ENCODE measurements at regions not wholly inside any gene's neighbourhood (a gene's known extent, or its start where the extent isn't known, plus 50 kb on each side); places are given as distances from the start of the nearest gene placed in this dataset.

DNA sequence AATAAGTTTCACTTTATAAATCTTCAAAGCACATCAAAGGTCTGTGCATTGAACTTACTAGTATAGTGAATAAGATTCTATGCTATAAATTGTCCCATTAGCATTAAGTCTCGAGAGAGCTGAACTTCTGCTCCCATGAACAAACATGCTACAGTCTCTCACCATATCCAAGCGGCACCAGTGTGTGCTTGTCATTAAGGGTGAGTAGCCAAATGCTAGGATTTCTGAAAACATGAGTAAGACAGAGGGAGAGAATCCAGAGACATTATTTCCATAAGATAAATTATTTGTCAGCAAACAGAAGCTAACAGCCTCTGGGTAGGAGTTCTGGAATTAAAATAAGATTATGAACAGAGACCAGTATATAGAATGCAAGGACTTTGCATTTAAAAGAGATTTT is 2882.5 kb downstream of the PCDH9 start:
- no peak for DNase-seq

DNA sequence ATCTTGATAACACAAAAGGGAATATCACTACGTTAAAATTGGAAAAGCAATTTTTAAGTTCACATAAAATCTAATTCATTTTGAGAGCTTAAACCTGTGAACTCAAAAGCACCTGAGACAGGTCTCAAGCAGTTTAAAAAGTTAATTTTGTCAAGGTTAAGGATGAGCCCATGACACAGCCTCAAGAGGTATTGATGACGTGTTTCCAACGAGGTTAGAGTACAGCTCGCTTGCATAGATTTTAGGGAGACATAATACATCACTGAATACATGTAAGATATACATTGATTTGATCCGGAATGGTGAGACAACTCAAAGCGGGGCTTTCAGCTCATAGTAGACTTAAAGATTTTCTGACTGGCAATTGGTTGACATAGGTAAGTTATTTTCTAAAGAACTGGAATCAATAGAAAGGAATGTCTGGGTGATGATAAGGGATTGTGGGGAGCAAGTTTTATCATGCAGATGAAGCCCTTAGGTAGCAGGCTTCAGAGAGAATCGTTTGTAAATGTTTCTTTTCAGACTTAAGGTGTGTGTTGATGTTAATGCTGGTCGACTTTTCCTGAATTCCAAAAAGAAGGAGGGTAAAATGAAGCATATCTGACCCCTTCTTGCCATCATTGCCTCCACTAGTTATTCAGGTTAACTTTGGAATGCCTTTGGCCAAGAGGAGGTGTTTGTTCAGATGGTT is 2890.6 kb downstream of the PCDH9 start:
- no peak for DNase-seq

DNA sequence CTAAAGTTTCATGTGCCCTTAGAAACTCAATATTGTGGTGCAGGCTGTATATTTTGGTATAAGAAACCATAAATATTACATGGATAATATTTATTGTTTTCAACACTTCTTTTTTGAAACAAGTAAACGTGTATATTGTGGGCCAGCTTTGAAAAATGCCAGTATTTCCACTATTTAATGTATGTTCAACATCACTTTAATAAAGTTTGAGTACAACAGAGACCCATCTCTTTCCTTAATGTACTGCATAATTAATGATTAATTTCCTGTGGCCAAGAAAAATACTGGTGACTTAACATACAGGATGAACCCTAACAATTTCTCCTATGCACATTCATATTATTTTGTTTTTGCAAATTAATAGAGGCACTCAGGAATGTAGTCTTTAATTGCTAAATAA is 2891.5 kb downstream of the PCDH9 start:
- no peak for DNase-seq

DNA sequence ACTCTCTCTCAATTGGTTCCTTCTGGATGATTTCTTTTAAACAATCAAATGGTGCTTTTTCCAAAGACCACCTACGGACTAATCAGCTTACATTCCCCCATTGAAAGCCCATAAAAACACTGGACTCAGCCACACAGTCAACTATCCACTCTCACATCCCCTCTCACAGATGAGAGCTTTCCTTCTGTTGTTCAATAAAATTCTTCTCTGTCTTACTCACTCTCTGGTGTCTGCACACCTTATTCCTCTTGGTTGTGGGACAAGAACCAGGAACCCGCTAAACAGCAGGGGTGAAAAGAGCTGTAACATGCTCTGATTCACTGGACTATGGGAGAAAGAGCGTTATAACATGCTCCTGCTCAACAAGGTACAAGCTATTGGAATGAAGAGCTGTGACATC is 2896.2 kb downstream of the PCDH9 start:
- DNase-seq = no peak

DNA sequence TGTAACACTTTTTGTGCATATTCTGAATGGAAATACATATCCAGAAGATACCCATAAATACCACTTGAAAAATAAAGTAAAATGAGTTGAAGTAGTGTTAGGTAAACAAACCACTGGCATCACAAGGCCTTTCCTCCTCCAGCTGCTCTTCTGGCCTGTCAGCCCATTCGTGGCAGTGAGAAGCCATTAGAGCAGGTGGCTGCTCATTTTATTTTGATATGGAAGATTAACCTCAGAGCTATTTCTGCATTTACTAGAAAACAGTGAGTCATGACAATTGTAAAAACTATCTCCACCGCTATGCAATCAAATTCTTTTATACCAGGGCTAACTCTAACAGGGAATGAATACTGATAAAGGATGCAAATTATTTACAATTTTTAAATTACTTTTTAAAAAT is 2898.1 kb downstream of the PCDH9 start:
- no peak for DNase-seq

GRCh38 chr13:64327505-64328194 is 2902.5 kb downstream of the PCDH9 start:
- no peak for DNase-seq

DNA sequence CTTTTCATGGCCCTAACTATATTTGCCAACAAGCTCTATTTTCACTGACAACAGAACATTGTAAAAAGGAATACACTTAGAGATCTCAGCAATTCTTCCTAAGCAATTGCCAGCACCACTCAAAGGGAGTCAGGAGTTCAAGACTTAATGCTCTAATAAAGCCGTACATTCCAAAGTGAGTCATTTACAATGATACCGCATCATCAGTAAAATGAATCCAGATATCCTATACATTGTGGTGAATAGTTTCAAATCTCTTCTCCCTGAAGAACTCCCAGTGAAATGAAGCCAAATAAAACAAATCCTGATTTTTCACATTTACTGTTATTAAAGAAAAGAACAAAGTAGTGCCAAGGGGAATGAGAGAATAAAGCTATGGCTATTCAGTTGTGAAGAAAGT is 2898.7 kb upstream of the PCDH20 start:
- no peak for DNase-seq

DNA sequence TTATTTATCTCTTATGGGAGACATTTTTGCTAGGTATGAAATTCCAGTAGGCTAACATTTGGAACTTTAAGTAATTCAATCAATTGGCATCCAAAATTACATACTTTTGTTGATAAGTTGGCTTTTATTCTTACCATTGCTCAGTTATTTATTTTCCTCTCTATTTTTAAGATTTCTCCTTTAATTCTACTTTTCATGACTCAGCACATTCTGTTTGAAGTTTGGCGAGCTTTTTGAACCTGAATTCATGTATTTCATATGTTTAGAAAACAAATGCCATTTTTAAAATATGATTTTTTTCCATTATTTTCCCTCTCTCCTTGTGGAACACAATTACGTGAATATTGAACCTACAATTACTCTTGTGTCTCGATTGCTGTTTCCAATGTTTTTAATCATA is 2896.3 kb upstream of the PCDH20 start:
- DNase-seq = no peak

GRCh38 chr13:64311112-64311511 is 2895.5 kb upstream of the PCDH20 start:
- no peak for DNase-seq

DNA sequence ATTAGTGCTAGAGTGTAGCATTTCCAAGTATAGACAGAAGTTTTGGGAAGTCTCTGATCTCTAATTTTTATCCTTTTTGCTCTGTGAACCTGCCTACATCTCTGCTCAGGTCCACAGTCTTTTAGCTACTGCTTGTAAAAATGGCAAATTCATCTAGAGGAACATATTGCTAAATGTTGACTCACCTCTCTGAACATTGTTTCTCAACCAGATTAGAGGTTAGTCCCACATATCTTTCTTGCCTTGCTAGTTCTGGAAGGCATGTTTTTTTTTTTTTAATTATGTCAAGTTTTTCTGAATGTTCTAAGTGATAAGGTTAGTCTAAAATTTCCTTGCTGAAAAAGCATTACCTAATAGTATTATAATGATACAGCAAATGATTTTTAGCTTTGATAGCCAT is 2889.6 kb upstream of the PCDH20 start:
- DNase-seq = no peak

GRCh38 chr13:64300239-64300638 is 2884.6 kb upstream of the PCDH20 start:
- DNase-seq = no peak

DNA sequence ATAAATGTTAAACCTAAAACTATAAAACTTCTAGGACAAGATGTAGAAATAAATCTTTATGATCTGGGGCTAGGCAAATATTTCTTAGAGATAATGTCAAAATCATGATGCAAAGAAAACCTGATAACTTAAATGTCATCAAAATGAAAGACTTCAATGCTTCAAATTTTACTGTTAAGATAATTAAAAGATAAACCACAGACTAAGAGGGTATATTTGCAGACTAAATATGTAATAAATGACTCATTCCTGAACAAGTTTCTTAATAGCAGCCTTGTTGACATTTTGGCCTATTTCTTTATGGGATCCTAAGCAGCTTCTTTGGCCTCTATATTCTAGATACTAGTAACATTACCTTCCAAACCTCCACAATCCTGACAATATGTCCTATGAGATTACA is 2878.3 kb upstream of the PCDH20 start:
- no peak for DNase-seq

DNA sequence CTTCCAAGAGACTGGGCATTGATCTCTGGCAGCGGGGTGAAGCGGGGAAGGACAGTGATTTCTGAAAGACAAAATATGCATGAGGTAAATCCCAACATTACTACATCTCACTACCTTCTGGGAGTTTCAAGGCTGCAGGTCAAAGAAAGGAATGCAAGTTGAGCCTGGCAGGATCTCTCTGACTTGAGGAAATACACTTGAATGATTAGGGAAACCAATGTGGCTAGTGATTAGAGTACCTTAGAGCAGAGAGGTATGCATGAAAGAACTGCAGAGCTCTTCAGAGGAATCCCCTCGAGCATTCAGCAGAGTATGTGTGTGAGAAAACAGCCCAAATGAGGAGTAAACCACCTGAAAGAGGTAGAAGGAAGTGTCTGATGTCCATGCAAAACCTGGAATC is 2874.1 kb upstream of the PCDH20 start:
- DNase-seq = no peak

DNA sequence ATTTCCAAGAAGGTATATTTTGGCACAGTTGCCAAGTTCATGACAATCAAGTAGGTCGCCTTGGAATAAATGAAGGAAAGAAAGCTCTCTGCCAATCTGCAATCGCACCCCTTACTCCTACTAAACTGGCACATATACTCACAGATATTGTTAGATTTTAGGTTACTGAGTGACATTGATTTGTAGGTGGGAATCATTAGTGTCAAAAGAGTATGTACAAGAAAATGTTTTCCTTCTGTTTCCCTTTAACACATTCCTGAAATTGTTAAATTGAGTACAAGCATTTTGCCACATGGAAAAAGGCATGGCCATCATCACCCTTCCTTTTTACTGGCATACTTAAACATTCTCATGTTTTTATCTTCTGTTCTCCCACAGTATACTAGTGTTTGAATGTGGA is 2868.3 kb upstream of the PCDH20 start:
- DNase-seq = no peak

DNA sequence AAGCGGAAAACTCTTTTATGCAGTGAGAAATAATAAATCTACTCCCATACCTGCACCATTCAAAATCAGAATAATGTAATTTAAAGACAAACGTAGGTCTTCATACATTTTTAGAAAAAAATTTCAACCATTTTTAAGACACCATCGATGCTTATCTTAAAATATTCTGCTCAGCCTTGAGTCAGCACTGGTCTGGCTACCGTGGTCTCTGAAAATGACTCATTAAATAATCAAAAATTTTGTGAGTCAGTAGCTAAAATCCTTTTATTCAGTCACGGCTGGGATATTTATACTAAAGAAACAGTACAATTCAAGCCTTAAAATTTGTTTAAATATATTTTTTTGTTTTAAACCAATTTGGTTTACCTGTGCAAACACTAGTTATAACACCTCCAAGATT is 2862.8 kb upstream of the PCDH20 start:
- DNase-seq = no peak

DNA sequence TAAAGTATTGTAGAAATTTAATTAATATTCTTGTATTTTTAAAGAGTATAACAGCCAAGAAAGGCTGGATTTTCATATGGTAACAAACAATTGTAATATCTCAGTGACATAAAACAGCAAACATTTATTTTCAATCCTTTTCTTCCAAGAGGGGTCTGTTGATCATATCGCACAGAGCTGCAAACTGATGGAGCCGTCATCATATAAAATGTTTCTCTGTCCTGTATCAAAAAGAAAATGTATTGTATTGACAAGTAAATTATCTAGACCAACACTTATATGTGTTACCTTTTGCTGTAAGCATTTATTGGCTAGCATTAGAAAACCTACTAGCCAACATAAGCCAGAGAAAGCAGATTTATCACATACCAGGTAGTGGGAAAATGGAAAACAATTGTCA is 2861.4 kb upstream of the PCDH20 start:
- DNase-seq = no peak

DNA sequence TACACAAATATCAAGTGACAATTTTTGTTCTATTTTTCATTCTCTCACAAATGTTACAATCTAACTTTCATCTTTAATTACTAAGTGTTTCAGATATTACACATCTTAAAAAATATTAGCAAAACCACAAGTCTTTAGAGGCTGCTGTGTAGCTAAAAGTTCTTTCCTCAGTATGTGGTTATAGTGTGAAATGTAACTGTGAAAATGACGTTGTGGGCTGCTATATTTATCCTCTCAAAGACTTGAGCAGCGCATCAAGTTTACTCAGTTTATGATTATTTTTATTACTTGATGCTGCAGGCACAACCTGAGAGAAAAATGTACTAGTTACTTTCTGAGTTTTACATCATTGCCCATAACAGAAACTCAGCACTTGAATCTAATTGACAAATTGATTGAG is 2860.6 kb upstream of the PCDH20 start:
- DNase-seq = no peak

DNA sequence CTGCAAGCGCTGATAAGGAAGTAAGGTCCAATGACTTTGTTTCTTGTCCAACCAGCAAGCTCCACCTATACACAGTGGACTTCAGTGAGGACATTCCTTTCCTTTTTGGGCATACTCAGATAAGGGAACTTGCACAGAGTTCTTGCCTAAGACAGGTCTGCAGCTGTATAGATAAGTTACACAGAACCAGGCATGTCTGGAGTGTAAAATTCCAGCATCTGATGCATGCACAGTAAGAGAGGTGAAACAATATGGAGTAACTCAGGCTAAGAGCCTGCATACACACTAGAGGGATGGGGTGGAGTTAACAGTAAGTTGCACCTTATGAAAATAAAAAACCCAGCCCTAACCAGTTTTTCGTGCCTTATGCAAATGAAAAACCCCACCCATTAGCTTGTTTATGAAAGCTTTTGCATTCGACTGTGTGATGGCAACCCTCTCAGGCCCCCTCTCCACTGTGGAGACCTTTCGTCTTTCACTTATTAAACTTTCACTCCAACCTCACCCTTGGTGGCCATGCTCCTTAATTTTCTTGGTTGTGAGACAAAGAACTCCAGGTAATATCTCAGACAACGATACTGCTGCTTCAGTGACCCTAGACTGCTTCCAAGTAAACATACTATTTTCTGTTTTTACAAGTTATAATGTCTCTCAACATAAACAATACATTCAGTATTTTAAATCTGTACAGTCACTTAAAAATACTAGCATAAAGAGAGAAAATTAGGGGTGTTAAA is 2859.0 kb upstream of the PCDH20 start:
- no peak for DNase-seq

- no peak for DNase-seq
Observed at GRCh38 chr13:64273780-64274179, 2858.1 kb upstream of the PCDH20 start.

- no peak for DNase-seq
Observed at GRCh38 chr13:64272681-64273080, 2857.0 kb upstream of the PCDH20 start.

DNA sequence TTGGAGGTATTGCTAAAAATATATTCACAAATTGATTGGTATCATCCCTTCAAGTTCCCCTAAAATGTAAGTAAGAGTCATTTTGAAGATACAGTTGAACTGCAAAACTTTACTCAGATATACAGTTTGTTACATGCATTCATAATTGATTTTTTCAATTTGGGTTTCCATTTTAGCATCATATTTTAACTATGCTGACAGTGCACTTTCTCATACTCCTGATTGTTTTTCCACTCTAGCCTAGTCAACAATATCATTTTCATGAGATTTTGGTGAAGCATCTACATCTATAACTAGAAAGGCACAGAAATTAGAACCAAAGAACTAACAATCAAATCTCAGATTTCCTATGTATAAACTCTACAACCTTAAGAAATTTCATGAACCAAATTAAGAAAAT is 2850.4 kb upstream of the PCDH20 start:
- DNase-seq = no peak

GRCh38 chr13:64263285-64263684 is 2847.6 kb upstream of the PCDH20 start:
- DNase-seq = no peak

GRCh38 chr13:64256751-64257150 is 2841.1 kb upstream of the PCDH20 start:
- no peak for DNase-seq

DNA sequence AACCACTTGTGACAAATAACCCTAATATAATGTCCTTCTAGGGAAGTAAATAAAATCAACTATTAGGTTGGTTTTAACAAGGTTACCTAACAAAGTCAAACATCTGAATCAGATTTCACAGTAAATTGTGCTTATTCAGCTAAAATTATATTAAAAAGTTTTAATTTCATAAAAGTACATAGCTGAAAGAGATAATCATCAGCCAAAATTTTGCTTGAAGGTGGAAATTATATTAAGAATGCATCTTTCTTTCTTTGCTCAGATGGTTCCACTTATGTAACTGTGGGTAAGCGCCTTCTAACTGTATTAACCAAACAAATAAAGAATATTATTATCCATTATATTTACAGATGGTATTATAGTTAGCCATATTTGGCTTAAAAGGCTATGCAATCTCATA is 2840.3 kb upstream of the PCDH20 start:
- no peak for DNase-seq

All from NCI-H524 treated with DMSO at 0.1 percent for 48 hours (cell line).